ENCODE measurements at regions not wholly inside any gene's neighbourhood (a gene's known extent, or its start where the extent isn't known, plus 50 kb on each side); places are given as distances from the start of the nearest gene placed in this dataset.
"Not testable (repeated sequence)": the region's sequence is repeated elsewhere in the genome, so short reads cannot be mapped to it uniquely, and the experiment has no call there.

- no peak for TF ChIP-seq CTCF (IDR thresholded peaks at IDR 0.05; ENCODE audit: insufficient read depth, low read length, poor library complexity, severe bottlenecking)
- no peak for DNase-seq (ENCODE audit: low read depth)
These were observed 219.8 kb upstream of the EPHA7 start for GRCh38 chr6:93639126-93639525.

GRCh38 chr6:93636987-93637664 is 217.8 kb upstream of the EPHA7 start:
- H3K36me3 ChIP-seq (ENCODE audit: control insufficient read depth, insufficient read depth, low read length); H3K4me3 ChIP-seq (ENCODE audit: low read depth, low read length); DNase-seq (ENCODE audit: low read depth); H3K27me3 ChIP-seq (ENCODE audit: control insufficient read depth, insufficient read depth, low read length): not testable (repeated sequence)

More at GRCh38 chr6:93639126-93639525, 219.8 kb upstream of the EPHA7 start:
- no peaks in the 10 kb centered on the region for H3K27me3 ChIP-seq (ENCODE audit: control insufficient read depth, insufficient read depth, low read length)
- no peaks in the 10 kb centered on the region for H3K36me3 ChIP-seq (ENCODE audit: control insufficient read depth, insufficient read depth, low read length)
- H3K4me3 ChIP-seq (ENCODE audit: low read depth, low read length), result no peak overlapping the region

GRCh38 chr6:93624408-93624807 is 205.0 kb upstream of the EPHA7 start:
- no peak for TF ChIP-seq CTCF (IDR thresholded peaks at IDR 0.05; ENCODE audit: insufficient read depth, low read length, poor library complexity, severe bottlenecking)
- H3K27me3 ChIP-seq (ENCODE audit: control insufficient read depth, insufficient read depth, low read length), result no peaks in the 10 kb centered on the region
- no peak overlapping the region for H3K4me3 ChIP-seq (ENCODE audit: low read depth, low read length)
- no peak for DNase-seq (ENCODE audit: low read depth)
- H3K36me3 ChIP-seq (ENCODE audit: control insufficient read depth, insufficient read depth, low read length), result no peaks in the 10 kb centered on the region

GRCh38 chr6:93621442-93621841 is 202.1 kb upstream of the EPHA7 start:
- H3K4me3 ChIP-seq (ENCODE audit: low read depth, low read length), result no peak overlapping the region
- no peaks in the 10 kb centered on the region for H3K36me3 ChIP-seq (ENCODE audit: control insufficient read depth, insufficient read depth, low read length)
- no peaks in the 10 kb centered on the region for H3K27me3 ChIP-seq (ENCODE audit: control insufficient read depth, insufficient read depth, low read length)
- TF ChIP-seq CTCF (IDR thresholded peaks at IDR 0.05; ENCODE audit: insufficient read depth, low read length, poor library complexity, severe bottlenecking), result no peak
- DNase-seq (ENCODE audit: low read depth), result no peak

- Histone ChIP-seq H3K36me3 (ENCODE audit: control insufficient read depth, insufficient read depth, low read length) (no peaks in the 10 kb centered on the region), H3K4me3 (ENCODE audit: low read depth, low read length) (no peak overlapping the region), H3K27me3 (ENCODE audit: control insufficient read depth, insufficient read depth, low read length) (no peaks in the 10 kb centered on the region)
- no peak for DNase-seq (ENCODE audit: low read depth)
- TF ChIP-seq CTCF (IDR thresholded peaks at IDR 0.05; ENCODE audit: insufficient read depth, low read length, poor library complexity, severe bottlenecking), result no peak
These were observed 185.6 kb upstream of the EPHA7 start for GRCh38 chr6:93604951-93605350.

- Histone ChIP-seq H3K27me3 (ENCODE audit: control insufficient read depth, insufficient read depth, low read length) (no peaks in the 10 kb centered on the region), H3K4me3 (ENCODE audit: low read depth, low read length) (no peak overlapping the region), H3K36me3 (ENCODE audit: control insufficient read depth, insufficient read depth, low read length) (no peaks in the 10 kb centered on the region)
- TF ChIP-seq CTCF (IDR thresholded peaks at IDR 0.05; ENCODE audit: insufficient read depth, low read length, poor library complexity, severe bottlenecking), result no peak
- no peak for DNase-seq (ENCODE audit: low read depth)
These were observed 173.1 kb upstream of the EPHA7 start for GRCh38 chr6:93592417-93592816.

Data from kidney epithelial cell (primary cell).